Activated CD4-positive, alpha-beta T cell treated with anti-CD3 and anti-CD28 coated beads for 48 hours (primary cell): ENCODE measurements at regions not wholly inside any gene's neighbourhood (a gene's known extent, or its start where the extent isn't known, plus 50 kb on each side); places are given as distances from the start of the nearest gene placed in this dataset.
"Not testable (repeated sequence)": the region's sequence is repeated elsewhere in the genome, so short reads cannot be mapped to it uniquely, and the experiment has no call there.

Experiments
- DNase-seq: peaks from one replicate; pipeline ENCODE4 v3.0.0-alpha.2; 2020

DNA sequence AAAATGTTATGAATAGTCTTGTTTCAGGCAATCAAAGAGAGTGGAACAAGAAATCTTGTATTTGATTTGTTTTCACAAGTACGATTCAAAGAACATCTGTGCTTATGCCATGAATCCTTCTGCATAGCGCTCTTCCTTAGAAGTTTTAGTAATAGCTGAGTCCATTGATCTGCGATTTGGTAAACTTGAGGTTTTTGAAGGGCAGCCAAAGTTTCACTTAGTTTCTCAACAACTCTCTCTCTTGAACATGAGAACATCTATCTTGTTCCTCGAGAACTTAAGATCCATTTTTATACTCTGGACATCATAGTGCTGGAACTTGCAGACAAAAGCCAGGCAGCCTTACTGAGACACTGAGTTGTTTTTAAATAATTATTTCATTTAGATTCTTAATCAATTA, 96.2 kb upstream of the USP15 start:
- DNase-seq, result no peak

DNA sequence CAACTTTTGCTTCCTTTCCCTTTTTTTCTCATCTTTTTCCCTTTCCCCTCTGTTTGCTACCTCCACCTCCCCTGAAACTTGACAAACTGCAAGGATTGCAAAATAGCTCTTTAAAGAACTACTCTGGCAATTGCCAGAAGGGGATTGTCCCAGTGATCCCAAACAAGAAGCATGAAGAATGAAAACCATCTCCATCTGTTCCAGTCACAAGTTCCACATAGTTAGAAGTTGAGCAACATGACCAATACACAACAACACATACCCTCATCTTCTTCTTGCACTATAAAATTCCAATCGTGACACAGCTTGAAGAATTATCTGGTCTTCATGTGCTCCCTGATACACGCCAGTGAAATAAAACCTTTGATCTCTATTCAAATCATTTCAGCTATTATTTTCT, 93.7 kb upstream of the USP15 start:
- no peak for DNase-seq

DNA sequence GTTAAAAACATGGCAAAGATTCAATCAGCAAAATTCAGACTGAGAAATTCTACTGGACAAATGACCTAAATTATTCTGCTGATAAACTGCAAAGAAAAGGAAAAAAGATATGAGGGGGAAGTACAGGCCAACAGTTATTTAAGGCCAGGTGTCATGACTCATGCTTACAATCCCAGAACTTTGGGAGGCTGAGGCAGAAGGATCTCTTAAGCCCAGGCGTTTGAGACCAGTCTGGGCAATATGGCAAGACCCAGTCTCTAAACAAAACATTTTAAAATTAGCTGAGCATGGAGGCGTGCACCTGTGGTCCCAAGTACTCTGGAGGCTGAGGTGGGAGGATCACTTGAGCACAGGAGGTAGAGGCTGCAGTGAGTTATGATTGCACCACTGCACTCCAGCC, 91.8 kb upstream of the USP15 start:
- no peak for DNase-seq

DNA sequence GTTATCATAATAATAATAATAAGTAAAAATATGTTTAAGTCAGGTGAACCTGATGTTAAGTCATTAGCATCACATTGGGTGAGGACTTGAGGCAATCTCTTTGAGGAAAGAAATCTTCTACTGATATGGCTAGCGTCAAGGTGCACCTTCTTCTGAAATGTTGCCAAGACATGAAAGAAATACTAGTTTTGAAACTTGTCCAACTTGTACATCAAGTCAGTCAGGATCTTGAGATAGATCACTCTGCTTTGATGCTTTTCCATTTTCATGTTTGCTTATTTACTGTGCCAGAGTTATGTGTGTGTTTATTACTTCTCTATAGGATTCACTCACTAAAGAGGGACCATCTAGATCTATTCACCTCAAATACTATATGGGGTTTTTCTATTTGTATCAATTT, 90.0 kb upstream of the USP15 start:
- DNase-seq, result no peak

- DNase-seq, result peak; percentile 23
Observed at GRCh38 chr12:62190689-62191490, 69.3 kb upstream of the USP15 start.

DNA sequence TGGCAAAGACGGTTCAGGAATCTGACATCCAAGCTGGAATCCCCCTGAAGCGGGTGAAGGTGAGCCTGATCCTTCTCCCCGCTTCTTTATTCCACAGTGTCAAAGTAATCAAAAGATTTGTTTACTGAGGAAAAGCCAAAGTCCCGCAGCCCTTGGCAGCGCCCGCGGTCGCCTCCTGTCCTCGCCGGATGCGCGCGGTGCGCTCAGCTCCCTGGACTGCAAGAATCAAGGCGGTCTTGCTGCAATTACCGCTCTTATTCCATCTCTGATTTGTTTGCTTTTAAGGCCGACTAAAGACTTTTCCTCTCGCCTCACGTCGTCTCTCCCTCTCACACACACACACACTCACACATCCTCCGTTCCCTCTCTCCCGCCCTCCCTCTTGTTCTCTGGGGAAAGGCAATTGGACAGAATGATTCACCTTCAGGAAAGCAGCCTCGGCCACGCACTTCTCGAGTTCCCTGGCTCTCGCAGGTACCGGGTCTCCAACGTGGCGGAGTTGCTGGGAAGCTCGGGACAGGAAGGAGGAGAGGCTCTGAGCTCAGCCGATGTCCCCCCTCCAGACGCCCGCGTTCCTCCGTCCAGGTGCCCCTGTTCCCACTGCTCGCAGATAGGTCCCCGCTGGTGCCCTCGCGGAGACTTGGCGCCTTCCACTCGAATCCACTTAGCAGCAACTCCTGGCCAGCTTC, 68.6 kb upstream of the USP15 start:
- peak; percentile 34 for DNase-seq

- DNase-seq, result peak; percentile 56
Observed at GRCh38 chr12:62192180-62192902, 67.9 kb upstream of the USP15 start.

- no peak for DNase-seq
Observed at GRCh38 chr12:62192903-62193250, 67.3 kb upstream of the USP15 start.

DNA sequence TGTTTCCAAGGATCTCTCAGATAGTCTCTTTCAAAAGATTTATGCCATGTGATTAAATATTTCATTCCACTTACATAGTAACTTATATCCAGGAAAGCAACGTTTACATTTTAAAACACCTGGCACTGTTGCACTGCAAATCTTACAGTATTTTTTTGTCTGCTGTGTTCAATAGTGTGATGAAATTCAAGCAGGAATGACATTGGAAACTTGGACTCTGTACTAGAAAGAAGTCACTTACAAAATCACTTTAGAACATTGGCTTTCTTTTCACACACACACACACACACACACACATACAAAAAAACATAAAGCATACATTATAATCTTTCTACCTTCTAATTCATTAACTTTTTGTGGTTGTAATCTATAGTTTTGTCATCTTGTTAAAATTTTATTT, 66.2 kb upstream of the USP15 start:
- DNase-seq, result no peak

DNA sequence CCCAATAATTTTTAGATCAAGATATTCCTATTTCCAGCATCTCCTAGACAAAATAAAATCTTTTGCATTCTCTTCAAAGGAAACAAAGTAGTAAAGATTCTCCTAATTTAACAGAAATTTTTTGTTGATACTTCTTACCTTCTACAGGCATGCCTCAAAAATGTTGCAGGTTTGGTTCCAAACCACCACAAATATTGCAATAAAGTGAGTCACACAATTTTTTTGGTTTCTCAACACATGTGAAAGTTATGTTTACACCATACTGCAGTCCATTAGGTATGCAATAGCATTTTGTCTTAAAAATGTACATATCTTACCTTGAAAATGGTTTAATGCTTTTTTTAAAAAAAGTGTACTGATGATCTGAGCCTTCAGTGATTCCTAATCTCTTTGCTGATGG, 65.6 kb upstream of the USP15 start:
- DNase-seq, result no peak

DNA sequence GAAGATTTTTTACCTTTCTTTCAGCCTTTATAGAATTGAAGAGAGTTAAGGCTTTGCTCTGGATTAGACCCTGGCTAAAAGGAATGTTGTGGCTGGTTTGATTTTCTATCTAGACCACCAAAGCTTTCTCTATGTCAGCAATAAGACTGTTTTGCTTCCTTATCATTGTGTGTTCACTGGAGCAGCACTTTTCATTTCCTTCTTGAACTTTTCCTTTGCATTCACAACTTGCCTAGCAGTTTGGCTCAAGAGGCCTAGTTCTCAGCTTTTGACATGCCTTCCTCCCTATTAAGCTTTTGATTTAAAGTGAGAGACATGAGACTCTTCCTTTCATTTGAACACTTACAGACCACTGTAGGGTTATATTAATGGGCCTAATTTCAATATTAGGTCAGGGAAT, 64.1 kb upstream of the USP15 start:
- no peak for DNase-seq

DNA sequence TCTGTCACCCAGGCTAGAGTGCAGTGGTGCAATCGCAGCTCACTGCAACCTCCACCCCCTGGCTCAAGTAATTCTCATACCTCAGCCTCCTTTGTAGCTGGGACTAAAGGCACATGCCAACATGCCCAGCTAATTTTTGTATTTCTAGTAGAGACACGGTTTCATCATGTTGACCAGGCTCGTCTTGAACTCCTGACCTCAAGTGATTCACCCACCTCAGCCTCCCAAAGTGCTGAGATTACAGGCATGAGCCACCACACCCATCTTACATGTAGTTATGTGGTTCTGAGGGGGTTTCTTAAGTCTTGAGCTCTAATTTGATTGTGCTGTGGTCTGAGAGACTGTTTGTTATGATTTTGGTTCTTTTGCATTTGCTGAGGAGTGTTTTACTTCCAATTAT, 57.3 kb upstream of the USP15 start:
- not testable (repeated sequence) for DNase-seq

DNA sequence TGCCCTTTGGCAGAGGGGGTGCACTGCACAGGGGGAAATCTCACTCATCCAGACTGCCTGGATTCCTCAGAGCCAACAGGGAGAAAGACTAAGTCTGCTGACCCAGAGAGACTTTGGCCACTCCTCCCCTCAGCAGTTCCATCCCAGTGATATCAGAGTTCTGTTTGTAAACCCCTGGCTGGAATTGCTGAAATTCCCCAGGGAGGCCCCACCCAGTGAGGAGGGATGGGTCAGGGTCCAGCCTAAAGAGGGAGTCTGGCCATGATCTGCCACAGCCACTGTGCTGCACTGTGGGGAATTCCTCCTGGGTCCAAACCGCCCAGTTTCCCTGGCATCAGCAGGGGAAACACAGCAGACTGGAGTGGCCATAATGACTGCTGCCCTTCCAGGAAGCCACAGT, 54.9 kb upstream of the USP15 start:
- no peak for DNase-seq

DNA sequence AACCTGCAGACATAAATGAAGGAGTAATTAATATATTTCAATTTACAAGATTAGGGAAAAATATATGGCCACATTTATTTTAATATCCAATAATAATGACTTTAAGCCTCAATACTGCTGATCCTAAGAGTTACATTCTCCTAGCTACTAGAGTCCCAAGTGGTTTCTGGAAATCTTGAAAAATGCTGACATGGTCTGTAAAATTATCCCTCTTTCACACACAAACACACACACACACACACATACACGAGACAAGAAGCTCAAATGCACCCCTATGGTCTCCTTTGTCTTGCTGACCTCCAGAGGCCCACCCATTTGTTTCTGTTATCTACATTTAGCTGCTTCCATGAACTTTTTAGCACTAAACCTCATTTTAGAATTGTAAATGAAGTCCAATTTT, 53.0 kb upstream of the USP15 start:
- DNase-seq, result no peak
